Neutrophil (primary cell): ENCODE measurements at regions not wholly inside any gene's neighbourhood (a gene's known extent, or its start where the extent isn't known, plus 50 kb on each side); places are given as distances from the start of the nearest gene placed in this dataset.

Experiments
- H3K27ac ChIP-seq: fragments of 200-600 bp; sonication (generic); 2 replicates; pipeline ENCODE4 v1.5.1; 2016; ENCODE audit warnings: mild to moderate bottlenecking, moderate library complexity
- H3K27me3 ChIP-seq: fragments of 200-600 bp; sonication (generic); 2 replicates; pipeline ENCODE4 v1.6.0; 2016; ENCODE audit warnings: mild to moderate bottlenecking
- H3K36me3 ChIP-seq: fragments of 200-600 bp; sonication (generic); 2 replicates; pipeline ENCODE4 v1.5.1; 2017
- H3K4me1 ChIP-seq, 2 experiments: fragments of 200-600 bp in 1 of 2; sonication (generic) in 1 of 2; 1 replicate in 1 of 2; 2 replicates in 1 of 2; pipeline versions ENCODE4 v1.5.1 to v1.6.1; 2013 to 2016; ENCODE audit warnings: low read depth in 1 of 2, low read length in 1 of 2, mild to moderate bottlenecking in 1 of 2, moderate library complexity in 1 of 2; ENCODE audit not compliant: control insufficient read depth in 1 of 2, insufficient read depth in 1 of 2
- H3K4me3 ChIP-seq, 2 experiments: fragments of 200-600 bp in 1 of 2; sonication (generic) in 1 of 2; 1 replicate in 1 of 2; 2 replicates in 1 of 2; pipeline ENCODE4 v1.5.1; 2013 to 2016; ENCODE audit warnings: low read depth in 1 of 2, low read length in 1 of 2, mild to moderate bottlenecking in 1 of 2, moderate library complexity in 1 of 2
- H3K9me3 ChIP-seq: fragments of 200-600 bp; sonication (generic); 2 replicates; pipeline ENCODE4 v1.5.1; 2016
- TF ChIP-seq, protein P1 (sequence below): fragments of 200-600 bp; sonication (generic); IDR thresholded peaks from 2 replicates; pipeline ENCODE4 v1.5.1; 2016; ENCODE audit warnings: antibody characterized with exemption

DNA sequence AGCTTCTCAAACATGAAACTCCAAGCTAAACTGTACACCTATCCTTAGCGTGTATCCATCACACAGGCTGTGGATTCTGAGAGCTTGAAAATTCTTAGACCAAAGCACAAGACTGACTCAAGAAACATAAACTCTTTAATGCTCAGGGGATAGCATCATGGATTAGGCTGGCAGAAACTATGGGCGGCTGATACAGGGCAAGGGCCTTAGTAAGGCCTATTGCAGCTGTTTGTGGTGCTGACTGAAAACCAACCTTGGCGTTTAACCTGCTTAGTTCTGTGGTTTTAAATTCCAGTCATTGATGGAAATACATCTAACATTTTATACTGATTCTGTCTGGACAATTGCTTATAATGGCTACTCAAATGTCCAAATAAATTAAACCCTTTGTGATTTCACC, 183.7 kb downstream of the TLR4 start:
- H3K4me1 ChIP-seq = no peaks in the 10 kb centered on the region
- H3K9me3 ChIP-seq = no peaks in the 10 kb centered on the region
- H3K27me3 ChIP-seq = no peaks in the 10 kb centered on the region
- no peaks in the 10 kb centered on the region for H3K36me3 ChIP-seq
- TF ChIP-seq, protein P1, sequence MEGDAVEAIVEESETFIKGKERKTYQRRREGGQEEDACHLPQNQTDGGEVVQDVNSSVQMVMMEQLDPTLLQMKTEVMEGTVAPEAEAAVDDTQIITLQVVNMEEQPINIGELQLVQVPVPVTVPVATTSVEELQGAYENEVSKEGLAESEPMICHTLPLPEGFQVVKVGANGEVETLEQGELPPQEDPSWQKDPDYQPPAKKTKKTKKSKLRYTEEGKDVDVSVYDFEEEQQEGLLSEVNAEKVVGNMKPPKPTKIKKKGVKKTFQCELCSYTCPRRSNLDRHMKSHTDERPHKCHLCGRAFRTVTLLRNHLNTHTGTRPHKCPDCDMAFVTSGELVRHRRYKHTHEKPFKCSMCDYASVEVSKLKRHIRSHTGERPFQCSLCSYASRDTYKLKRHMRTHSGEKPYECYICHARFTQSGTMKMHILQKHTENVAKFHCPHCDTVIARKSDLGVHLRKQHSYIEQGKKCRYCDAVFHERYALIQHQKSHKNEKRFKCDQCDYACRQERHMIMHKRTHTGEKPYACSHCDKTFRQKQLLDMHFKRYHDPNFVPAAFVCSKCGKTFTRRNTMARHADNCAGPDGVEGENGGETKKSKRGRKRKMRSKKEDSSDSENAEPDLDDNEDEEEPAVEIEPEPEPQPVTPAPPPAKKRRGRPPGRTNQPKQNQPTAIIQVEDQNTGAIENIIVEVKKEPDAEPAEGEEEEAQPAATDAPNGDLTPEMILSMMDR = no peak
- no peak overlapping the region for H3K4me3 ChIP-seq
- H3K27ac ChIP-seq = no peak overlapping the region

DNA sequence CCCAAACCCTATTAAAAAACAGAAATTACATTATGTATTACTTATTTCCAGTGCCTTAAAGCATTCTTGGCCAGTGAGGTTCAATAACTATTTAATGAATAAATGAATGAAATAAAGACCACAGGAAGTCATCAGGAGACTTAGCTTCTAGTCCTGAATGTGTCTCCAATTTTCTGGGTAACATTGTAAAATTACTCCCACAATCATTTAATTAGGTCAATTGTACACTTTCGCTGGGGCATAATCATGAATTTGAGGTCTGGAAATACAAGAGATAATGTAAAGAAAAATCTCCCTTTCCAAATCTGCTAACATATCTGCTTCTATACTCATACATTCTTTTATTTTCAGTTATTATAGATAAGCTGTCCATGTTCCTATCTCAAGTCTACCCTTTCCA, 199.2 kb downstream of the TLR4 start:
- Histone ChIP-seq H3K27me3 (no peaks in the 10 kb centered on the region), H3K4me3 (no peak overlapping the region), H3K36me3 (no peaks in the 10 kb centered on the region), H3K27ac (no peak overlapping the region), H3K4me1 (no peaks in the 10 kb centered on the region), H3K9me3 (no peaks in the 10 kb centered on the region)
- TF ChIP-seq, protein P1 = no peak

DNA sequence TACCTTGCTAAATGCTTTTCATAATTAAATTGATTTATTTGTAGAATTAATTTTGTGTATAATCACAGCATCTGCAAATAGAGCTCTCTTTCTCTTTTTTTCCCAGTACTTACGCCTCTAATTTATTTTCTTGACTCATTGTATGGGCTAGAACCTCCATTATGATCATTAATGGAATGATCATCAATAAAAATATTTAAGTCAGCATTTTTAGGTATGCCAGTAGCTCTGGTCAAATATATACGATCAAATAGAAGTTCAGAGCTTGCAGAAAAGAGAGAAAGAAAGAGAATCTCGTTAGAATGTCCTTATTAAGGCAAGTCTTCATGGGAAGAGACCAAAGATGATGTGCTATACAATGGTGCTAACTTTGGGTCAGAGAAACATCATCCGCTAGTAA, 202.6 kb downstream of the TLR4 start:
- H3K4me3 ChIP-seq = no peak overlapping the region
- H3K27ac ChIP-seq = no peak overlapping the region
- H3K4me1 ChIP-seq = no peaks in the 10 kb centered on the region
- H3K27me3 ChIP-seq = no peaks in the 10 kb centered on the region
- TF ChIP-seq, protein P1 = no peak
- no peaks in the 10 kb centered on the region for H3K36me3 ChIP-seq
- H3K9me3 ChIP-seq = no peaks in the 10 kb centered on the region

DNA sequence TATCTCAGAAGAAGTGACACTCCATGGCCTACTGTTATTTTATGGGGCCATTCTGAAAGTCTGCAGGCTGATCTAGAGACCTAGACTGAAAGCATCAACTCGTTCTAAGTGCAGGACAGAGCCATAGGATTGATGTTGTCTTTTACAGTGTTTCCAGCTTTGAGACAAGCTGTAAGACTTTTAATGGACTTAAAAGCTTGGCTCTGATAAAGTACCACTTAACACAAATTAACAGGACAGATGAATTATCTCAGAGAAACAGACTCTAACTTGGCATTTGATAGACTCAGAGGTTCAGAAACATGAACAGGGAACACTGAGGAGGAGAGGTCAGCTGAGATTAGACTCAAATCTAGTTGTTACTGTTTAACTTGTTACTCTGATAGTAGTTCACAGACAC, 203.2 kb downstream of the TLR4 start:
- H3K36me3 ChIP-seq = no peaks in the 10 kb centered on the region
- no peak overlapping the region for H3K4me3 ChIP-seq
- TF ChIP-seq, protein P1 = no peak
- H3K9me3 ChIP-seq = no peaks in the 10 kb centered on the region
- no peak overlapping the region for H3K27ac ChIP-seq
- no peaks in the 10 kb centered on the region for H3K4me1 ChIP-seq
- H3K27me3 ChIP-seq = no peaks in the 10 kb centered on the region

DNA sequence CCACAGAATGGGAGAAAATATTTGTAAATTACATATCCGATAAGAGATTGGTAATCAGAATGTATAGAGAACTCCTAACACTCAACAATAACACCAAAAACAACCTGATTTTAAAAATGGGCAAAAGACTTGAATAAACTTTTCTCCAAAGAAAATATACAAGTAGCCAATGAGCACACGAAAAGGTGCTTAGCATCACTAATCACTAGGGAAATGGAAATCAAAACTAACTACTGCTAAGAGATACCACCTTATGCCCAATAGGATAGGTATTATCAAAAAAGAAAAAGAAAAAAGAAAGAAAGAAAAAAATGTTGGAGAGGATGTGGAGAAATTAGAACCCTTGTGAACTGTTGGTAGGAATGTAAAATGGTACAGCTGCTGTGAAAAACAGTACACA, 212.1 kb downstream of the TLR4 start:
- H3K4me3 ChIP-seq = no peak overlapping the region
- TF ChIP-seq, protein P1 = no peak
- no peak overlapping the region for H3K27ac ChIP-seq
- H3K27me3 ChIP-seq = no peaks in the 10 kb centered on the region
- no peaks in the 10 kb centered on the region for H3K9me3 ChIP-seq
- H3K4me1 ChIP-seq = no peaks in the 10 kb centered on the region
- no peaks in the 10 kb centered on the region for H3K36me3 ChIP-seq

DNA sequence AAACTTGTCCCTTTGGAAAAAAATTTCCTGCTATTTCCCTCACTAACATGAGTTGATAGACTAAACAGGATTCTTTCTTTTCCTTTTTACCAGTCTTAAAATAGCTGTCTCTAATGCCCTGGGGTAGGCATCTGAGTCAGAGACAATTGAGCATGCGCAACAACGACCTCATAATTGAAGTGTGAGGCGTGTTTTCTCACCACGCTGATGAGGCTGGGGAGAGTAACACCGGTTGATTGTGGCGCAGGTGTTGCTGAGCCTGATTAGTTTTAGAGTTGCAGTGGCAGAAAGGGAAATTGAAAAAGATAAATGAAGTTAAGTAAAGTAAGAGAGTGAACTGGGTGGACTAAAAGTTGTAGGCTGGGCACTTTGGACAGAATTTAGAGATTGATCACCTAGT, 213.7 kb downstream of the TLR4 start:
- Histone ChIP-seq H3K4me3 (no peak overlapping the region), H3K27me3 (no peaks in the 10 kb centered on the region), H3K9me3 (no peaks in the 10 kb centered on the region), H3K4me1 (no peaks in the 10 kb centered on the region), H3K27ac (no peak overlapping the region), H3K36me3 (no peaks in the 10 kb centered on the region)
- TF ChIP-seq, protein P1 = no peak
